Right lobe of liver (tissue), 6 donors: ENCODE measurements at regions not wholly inside any gene's neighbourhood (a gene's known extent, or its start where the extent isn't known, plus 50 kb on each side); places are given as distances from the start of the nearest gene placed in this dataset.

Source experiments
- ATAC-seq, 4 donors: fragments of 200-7000 bp; cut with Tn5 transposase; one replicate each; pipeline ENCODE4 v1.9.1; 2020; ENCODE audit warnings: mild to moderate bottlenecking in 4 of 4, moderate library complexity in 4 of 4
- DNase-seq, 3 donors: peaks; one replicate each; pipeline ENCODE4 v3.0.0-alpha.2; 2020
- H3K27ac ChIP-seq, 3 donors: fragments of 200-600 bp; one replicate each; pipeline ENCODE4 v1.8.0; 2022
- H3K27me3 ChIP-seq, 2 donors: fragments of 200-600 bp; one replicate each; pipeline ENCODE4 v1.8.0; 2022
- H3K36me3 ChIP-seq, 4 donors: fragments of 200-600 bp; sonication (generic) in 1 of 4; one replicate each; pipeline versions ENCODE4 v1.5.1 to v1.8.0; 2017 to 2022; ENCODE audit warnings: control low read depth in 1 of 4
- H3K4me1 ChIP-seq, 4 donors: fragments of 200-600 bp; sonication (generic) in 1 of 4; one replicate each; pipeline versions ENCODE4 v1.5.1 to v1.8.0; 2017 to 2022; ENCODE audit warnings: control low read depth in 1 of 4
- H3K4me3 ChIP-seq, 3 donors: fragments of 200-600 bp; one replicate each; pipeline ENCODE4 v1.8.0; 2022
- H3K9me3 ChIP-seq, 4 donors: fragments of 200-600 bp; sonication (generic) in 1 of 4; one replicate each; pipeline versions ENCODE4 v1.5.1 to v1.8.0; 2017 to 2022; ENCODE audit warnings: control low read depth in 1 of 4
- CTCF ChIP-seq, 4 donors: fragments of 200-600 bp in 3 of 4; fragments of 450-650 bp in 1 of 4; IDR thresholded peaks; one replicate each; pipeline versions ENCODE4 v1.5.1 to v1.8.0; 2016 to 2022; ENCODE audit warnings: antibody characterized with exemption in 4 of 4, mild to moderate bottlenecking in 2 of 4
- POLR2A ChIP-seq: fragments of 450-650 bp; IDR thresholded peaks from one replicate; pipeline ENCODE4 v1.6.1; 2017; ENCODE audit warnings: antibody characterized with exemption, mild to moderate bottlenecking
- WGBS: methylation state at CpG from one replicate; pipeline ENCODE4 v1.1.6; 2018; ENCODE audit warnings: low coverage, low lambda C conversion rate; ENCODE audit not compliant: insufficient coverage; ENCODE audit errors: missing lambda C conversion rate; 5-methylcytosine and 5-hydroxymethylcytosine counted together
- intact Hi-C, 2 donors: fragments of 100-400 bp; cut with DNase I; formaldehyde crosslinking; loops; one replicate each; pipeline versions ENCODE4 v1.11.2 to v1.14.1; 2022
- donor health status: DM: no; HTN: yes; CAD: no.
- donor health status: DM: no; HTN: no; CAD: no.
- donor health status: DM: no; HTN: no; CAD: no.
- donor health status: DM: no; HTN: yes; CAD: no.
- donor health status: DM: no; HTN: yes; CAD: no.

GRCh38 chr12:58186914-58187313 lies 245.5 kb downstream of the ATP23 start:
- H3K9me3 ChIP-seq, result no peaks in the 10 kb centered on the region
- no peak overlapping the region for H3K4me3 ChIP-seq
- H3K27ac ChIP-seq, result no peak overlapping the region
- WGBS, result 54% methylated on average over 3 of the region's 3 CpGs
- H3K27me3 ChIP-seq, result no peaks in the 10 kb centered on the region
- TF ChIP-seq CTCF (IDR thresholded peaks at IDR 0.05), result no peak
- no peak for TF ChIP-seq POLR2A
- no peaks in the 10 kb centered on the region for H3K36me3 ChIP-seq
- intact Hi-C loops, result no loop called here
- no peak for DNase-seq
- no peaks in the 10 kb centered on the region for H3K4me1 ChIP-seq
- no peak for ATAC-seq

- 47% methylated on average over 1 of the region's 1 CpG for WGBS
- H3K36me3 ChIP-seq, result no peaks in the 10 kb centered on the region
Observed at GRCh38 chr12:58189030-58189429, 247.7 kb downstream of the ATP23 start.

GRCh38 chr12:58189893-58190292 lies 248.5 kb downstream of the ATP23 start:
- Histone ChIP-seq H3K9me3 (no peaks in the 10 kb centered on the region), H3K36me3 (no peaks in the 10 kb centered on the region), H3K4me1 (no peaks in the 10 kb centered on the region), H3K27ac (no peak overlapping the region), H3K4me3 (no peak overlapping the region), H3K27me3 (no peaks in the 10 kb centered on the region)
- no peak for TF ChIP-seq CTCF (IDR thresholded peaks at IDR 0.05)
- no peak for TF ChIP-seq POLR2A
- WGBS, result 56% methylated on average over 3 of the region's 3 CpGs
- DNase-seq (no peak), ATAC-seq (no peak)
- intact Hi-C loops, result no loop called here

More at GRCh38 chr12:58189030-58189429, 247.7 kb downstream of the ATP23 start:
- H3K27ac ChIP-seq, result no peak overlapping the region
- no peak for ATAC-seq
- no peak overlapping the region for H3K4me3 ChIP-seq
- intact Hi-C loops, result no loop called here
- H3K27me3 ChIP-seq, result no peaks in the 10 kb centered on the region
- TF ChIP-seq CTCF (IDR thresholded peaks at IDR 0.05) (no peak), POLR2A (no peak)
- DNase-seq, result no peak
- H3K4me1 ChIP-seq, result no peaks in the 10 kb centered on the region
- no peaks in the 10 kb centered on the region for H3K9me3 ChIP-seq

- no peak for TF ChIP-seq POLR2A
- TF ChIP-seq CTCF (IDR thresholded peaks at IDR 0.05), result no peak
- intact Hi-C loops, result no loop called here
- H3K9me3 ChIP-seq, result no peaks in the 10 kb centered on the region
- ATAC-seq (no peak), DNase-seq (no peak)
- H3K27me3 ChIP-seq, result no peaks in the 10 kb centered on the region
- H3K27ac ChIP-seq, result no peak overlapping the region
- no peaks in the 10 kb centered on the region for H3K36me3 ChIP-seq
- H3K4me3 ChIP-seq, result no peak overlapping the region
- no peaks in the 10 kb centered on the region for H3K4me1 ChIP-seq
- WGBS, result 66% methylated on average over 5 of the region's 5 CpGs
Observed at GRCh38 chr12:58190618-58191017, 249.3 kb downstream of the ATP23 start.

GRCh38 chr12:58196971-58197370 lies 255.6 kb downstream of the ATP23 start:
- Histone ChIP-seq H3K27me3 (no peaks in the 10 kb centered on the region), H3K4me1 (no peaks in the 10 kb centered on the region), H3K9me3 (no peaks in the 10 kb centered on the region), H3K36me3 (no peaks in the 10 kb centered on the region), H3K4me3 (no peak overlapping the region), H3K27ac (no peak overlapping the region)
- DNase-seq (no peak), ATAC-seq (no peak)
- intact Hi-C loops, result no loop called here
- TF ChIP-seq POLR2A (no peak), CTCF (IDR thresholded peaks at IDR 0.05) (no peak)
